ENCODE measurements at regions not wholly inside any gene's neighbourhood (a gene's known extent, or its start where the extent isn't known, plus 50 kb on each side); places are given as distances from the start of the nearest gene placed in this dataset.

DNA sequence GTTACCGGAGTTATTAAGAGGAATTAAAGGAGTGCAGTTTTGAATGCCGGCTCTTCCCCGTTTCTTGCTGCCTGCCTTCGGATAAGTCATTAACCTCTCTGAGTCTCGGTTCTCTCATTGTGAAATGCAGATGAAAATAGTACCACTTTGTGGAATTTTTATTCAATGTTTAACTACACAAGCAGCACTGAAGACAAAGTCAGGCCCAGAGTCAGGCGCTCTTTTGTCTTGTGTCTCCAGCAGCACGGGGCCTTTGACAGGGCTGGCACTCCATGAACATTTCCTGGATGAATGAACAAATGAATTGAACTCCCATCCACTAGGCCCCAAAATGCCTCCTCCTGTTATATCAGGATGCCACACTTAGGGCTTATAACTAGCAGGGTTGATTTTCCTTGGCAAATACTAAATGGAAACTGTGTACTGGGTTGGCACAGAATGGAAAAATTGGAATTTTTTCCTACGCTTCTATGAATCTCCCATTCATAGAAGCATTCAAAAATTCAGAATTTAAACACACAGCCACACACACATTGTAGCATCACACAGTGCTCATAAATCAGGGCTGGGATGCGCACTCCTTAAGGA is 332.8 kb downstream of the MLLT3 start:
- no peak for TF ChIP-seq POLR2A (IDR thresholded peaks at IDR 0.05; ENCODE audit: low read length)
- TF ChIP-seq GATA1 (IDR thresholded peaks at IDR 0.05; ENCODE audit: low read depth, low read length): no peak

Data from erythroblast (primary cell).